ENCODE measurements at regions not wholly inside any gene's neighbourhood (a gene's known extent, or its start where the extent isn't known, plus 50 kb on each side); places are given as distances from the start of the nearest gene placed in this dataset.
"Not testable (repeated sequence)": the region's sequence is repeated elsewhere in the genome, so short reads cannot be mapped to it uniquely, and the experiment has no call there.

DNA sequence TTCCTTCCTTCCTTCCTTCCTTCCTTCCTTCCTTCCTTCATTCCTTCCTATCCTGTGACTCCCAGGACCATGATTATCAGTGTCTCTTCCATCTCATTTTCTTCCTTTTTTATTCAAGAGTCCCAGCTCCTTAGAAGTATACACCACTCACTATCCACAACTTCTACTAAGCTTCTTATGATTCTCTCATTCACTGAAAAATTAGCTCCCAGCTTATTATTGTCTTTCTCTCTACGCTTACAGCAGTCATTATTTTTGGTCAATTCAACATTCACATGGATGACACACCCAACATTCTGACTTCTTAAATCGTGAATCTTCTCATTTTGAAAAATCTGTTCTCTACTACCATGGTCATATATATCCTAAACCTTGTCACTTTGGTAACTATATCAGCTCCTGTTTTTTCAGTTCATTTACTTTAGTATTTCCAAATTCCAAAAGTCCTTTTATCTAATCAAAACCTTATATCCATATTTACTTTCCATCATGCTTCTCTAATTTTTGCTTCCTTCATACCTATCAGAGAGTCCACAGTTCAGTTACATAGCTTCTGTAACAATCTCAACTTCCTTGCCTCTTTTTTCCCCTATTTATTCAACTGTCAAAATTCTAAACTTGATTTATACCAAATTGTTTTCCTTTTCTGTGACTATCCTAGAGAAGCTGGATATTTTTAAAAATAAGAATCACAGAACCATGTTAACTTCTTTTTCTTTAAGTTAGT is 677.5 kb downstream of the RAPGEF2 start:
- Histone ChIP-seq H4K20me1 (ENCODE audit: insufficient read depth, low read length) (no peaks in the 10 kb centered on the region), H3K27me3 (ENCODE audit: insufficient read depth, low read length, poor library complexity) (no peaks in the 10 kb centered on the region), H3K4me2 (ENCODE audit: insufficient read depth, low read length) (no peak overlapping the region), H2AFZ (ENCODE audit: low read depth, low read length) (no peak overlapping the region), H3K27ac (ENCODE audit: low read length) (no peak overlapping the region), H3K4me1 (ENCODE audit: insufficient read depth, low read length) (no peaks in the 10 kb centered on the region), H3K79me2 (ENCODE audit: insufficient read depth, low read length) (no peaks in the 10 kb centered on the region), H3K36me3 (ENCODE audit: insufficient read depth, low read length) (no peaks in the 10 kb centered on the region), H3K9ac (ENCODE audit: low read depth, low read length) (no peak overlapping the region), H3K9me3 (ENCODE audit: insufficient read depth, low read length, severe bottlenecking) (no peaks in the 10 kb centered on the region), H3K4me3 (ENCODE audit: low read depth in 1 of 2, low read length in 2 of 2) (no peak overlapping the region)
- ATAC-seq (ENCODE audit: insufficient read depth, low read depth) (no peak), DNase-seq (no peak)
- TF ChIP-seq, protein P1, sequence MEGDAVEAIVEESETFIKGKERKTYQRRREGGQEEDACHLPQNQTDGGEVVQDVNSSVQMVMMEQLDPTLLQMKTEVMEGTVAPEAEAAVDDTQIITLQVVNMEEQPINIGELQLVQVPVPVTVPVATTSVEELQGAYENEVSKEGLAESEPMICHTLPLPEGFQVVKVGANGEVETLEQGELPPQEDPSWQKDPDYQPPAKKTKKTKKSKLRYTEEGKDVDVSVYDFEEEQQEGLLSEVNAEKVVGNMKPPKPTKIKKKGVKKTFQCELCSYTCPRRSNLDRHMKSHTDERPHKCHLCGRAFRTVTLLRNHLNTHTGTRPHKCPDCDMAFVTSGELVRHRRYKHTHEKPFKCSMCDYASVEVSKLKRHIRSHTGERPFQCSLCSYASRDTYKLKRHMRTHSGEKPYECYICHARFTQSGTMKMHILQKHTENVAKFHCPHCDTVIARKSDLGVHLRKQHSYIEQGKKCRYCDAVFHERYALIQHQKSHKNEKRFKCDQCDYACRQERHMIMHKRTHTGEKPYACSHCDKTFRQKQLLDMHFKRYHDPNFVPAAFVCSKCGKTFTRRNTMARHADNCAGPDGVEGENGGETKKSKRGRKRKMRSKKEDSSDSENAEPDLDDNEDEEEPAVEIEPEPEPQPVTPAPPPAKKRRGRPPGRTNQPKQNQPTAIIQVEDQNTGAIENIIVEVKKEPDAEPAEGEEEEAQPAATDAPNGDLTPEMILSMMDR (IDR thresholded peaks at IDR 0.05; ENCODE audit: borderline replicate concordance, extremely low read depth, low read length, poor library complexity, severe bottlenecking) = no peak
- TF ChIP-seq EZH2 (IDR thresholded peaks at IDR 0.05; ENCODE audit: borderline replicate concordance, low read depth, low read length, severe bottlenecking) = no peak

DNA sequence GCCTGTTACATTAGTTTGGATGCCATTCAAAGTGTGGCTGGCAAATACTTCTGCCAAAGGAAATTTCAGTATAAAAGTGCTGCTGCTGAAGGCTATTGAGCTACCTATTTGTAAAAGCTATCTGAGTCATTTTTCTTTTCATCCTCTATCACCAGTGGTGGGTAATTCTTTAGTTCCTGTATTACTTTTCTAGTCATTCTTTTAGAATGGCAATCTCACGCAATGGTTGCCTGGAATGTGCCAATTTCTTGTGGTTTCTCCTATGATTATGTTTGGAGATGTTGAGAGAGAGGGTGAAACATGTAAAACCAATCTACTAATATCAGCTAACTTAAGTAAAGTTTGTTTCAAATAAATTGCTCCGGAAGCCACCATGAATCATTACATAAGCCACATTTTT is 685.0 kb downstream of the RAPGEF2 start:
- Histone ChIP-seq H3K36me3 (ENCODE audit: insufficient read depth, low read length) (no peaks in the 10 kb centered on the region), H3K9me3 (ENCODE audit: insufficient read depth, low read length, severe bottlenecking) (no peaks in the 10 kb centered on the region), H3K4me3 (ENCODE audit: low read depth in 1 of 2, low read length in 2 of 2) (no peak overlapping the region), H2AFZ (ENCODE audit: low read depth, low read length) (no peak overlapping the region), H3K4me1 (ENCODE audit: insufficient read depth, low read length) (no peaks in the 10 kb centered on the region), H3K27ac (ENCODE audit: low read length) (no peak overlapping the region), H3K4me2 (ENCODE audit: insufficient read depth, low read length) (no peak overlapping the region), H3K27me3 (ENCODE audit: insufficient read depth, low read length, poor library complexity) (no peaks in the 10 kb centered on the region), H3K9ac (ENCODE audit: low read depth, low read length) (no peak overlapping the region), H4K20me1 (ENCODE audit: insufficient read depth, low read length) (no peaks in the 10 kb centered on the region), H3K79me2 (ENCODE audit: insufficient read depth, low read length) (no peaks in the 10 kb centered on the region)
- TF ChIP-seq, protein P1 (IDR thresholded peaks at IDR 0.05; ENCODE audit: borderline replicate concordance, extremely low read depth, low read length, poor library complexity, severe bottlenecking) = no peak
- TF ChIP-seq EZH2 (IDR thresholded peaks at IDR 0.05; ENCODE audit: borderline replicate concordance, low read depth, low read length, severe bottlenecking) = no peak
- DNase-seq (no peak), ATAC-seq (ENCODE audit: insufficient read depth, low read depth) (no peak)

DNA sequence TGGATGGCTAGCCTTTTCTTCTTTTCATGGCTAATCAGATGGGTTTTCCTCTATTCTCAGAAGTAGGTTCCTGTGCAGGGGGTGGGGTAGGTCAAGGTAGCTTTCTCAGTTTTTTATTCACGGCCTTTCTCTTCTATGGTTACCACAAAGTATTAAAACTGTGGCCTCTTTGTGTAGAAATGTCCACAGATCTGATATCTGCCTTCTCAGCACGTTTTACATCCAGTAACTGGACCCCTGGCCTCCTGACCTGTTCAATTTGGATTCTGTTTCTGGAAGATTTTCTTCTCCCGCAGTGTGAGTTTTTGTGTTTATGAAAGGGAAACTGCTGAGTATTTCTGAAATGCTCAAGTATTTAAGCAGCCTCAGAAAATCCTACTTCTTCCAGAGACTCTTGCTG is 688.5 kb downstream of the RAPGEF2 start:
- no peaks in the 10 kb centered on the region for H3K36me3 ChIP-seq (ENCODE audit: insufficient read depth, low read length)
- no peak overlapping the region for H3K4me2 ChIP-seq (ENCODE audit: insufficient read depth, low read length)
- H3K9ac ChIP-seq (ENCODE audit: low read depth, low read length) = no peak overlapping the region
- no peaks in the 10 kb centered on the region for H3K79me2 ChIP-seq (ENCODE audit: insufficient read depth, low read length)
- no peaks in the 10 kb centered on the region for H4K20me1 ChIP-seq (ENCODE audit: insufficient read depth, low read length)
- no peaks in the 10 kb centered on the region for H3K9me3 ChIP-seq (ENCODE audit: insufficient read depth, low read length, severe bottlenecking)
- no peak for ATAC-seq (ENCODE audit: insufficient read depth, low read depth)
- H3K27ac ChIP-seq (ENCODE audit: low read length) = no peak overlapping the region
- no peak overlapping the region for H2AFZ ChIP-seq (ENCODE audit: low read depth, low read length)
- H3K4me1 ChIP-seq (ENCODE audit: insufficient read depth, low read length) = no peaks in the 10 kb centered on the region
- TF ChIP-seq, protein P1 (IDR thresholded peaks at IDR 0.05; ENCODE audit: borderline replicate concordance, extremely low read depth, low read length, poor library complexity, severe bottlenecking) = no peak
- no peak for TF ChIP-seq EZH2 (IDR thresholded peaks at IDR 0.05; ENCODE audit: borderline replicate concordance, low read depth, low read length, severe bottlenecking)
- no peak overlapping the region for H3K4me3 ChIP-seq (ENCODE audit: low read depth in 1 of 2, low read length in 2 of 2)
- no peak for DNase-seq
- no peaks in the 10 kb centered on the region for H3K27me3 ChIP-seq (ENCODE audit: insufficient read depth, low read length, poor library complexity)

DNA sequence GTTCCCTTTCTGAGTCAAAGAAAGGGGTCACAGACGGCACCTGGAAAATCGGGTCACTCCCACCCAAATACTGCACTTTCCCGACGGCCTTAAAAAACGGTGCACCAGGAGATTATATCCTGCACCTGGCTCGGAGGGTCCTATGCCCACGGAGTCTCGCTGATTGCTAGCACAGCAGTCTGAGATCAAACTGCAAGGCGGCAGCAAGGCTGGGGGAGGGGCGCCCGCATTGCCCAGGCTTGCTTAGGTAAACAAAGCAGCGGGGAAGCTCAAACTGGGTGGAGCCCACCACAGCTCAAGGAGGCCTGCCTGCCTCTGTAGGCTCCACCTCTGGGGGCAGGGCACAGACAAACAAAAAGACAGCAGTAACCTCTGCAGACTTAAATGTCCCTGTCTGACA is 701.7 kb downstream of the RAPGEF2 start:
- H3K79me2 ChIP-seq (ENCODE audit: insufficient read depth, low read length); H3K36me3 ChIP-seq (ENCODE audit: insufficient read depth, low read length); H3K9me3 ChIP-seq (ENCODE audit: insufficient read depth, low read length, severe bottlenecking); H4K20me1 ChIP-seq (ENCODE audit: insufficient read depth, low read length); H2AFZ ChIP-seq (ENCODE audit: low read depth, low read length); H3K4me3 ChIP-seq (ENCODE audit: low read depth in 1 of 2, low read length in 2 of 2); H3K27ac ChIP-seq (ENCODE audit: low read length); H3K9ac ChIP-seq (ENCODE audit: low read depth, low read length); ATAC-seq (ENCODE audit: insufficient read depth, low read depth); H3K4me1 ChIP-seq (ENCODE audit: insufficient read depth, low read length); H3K4me2 ChIP-seq (ENCODE audit: insufficient read depth, low read length); DNase-seq; H3K27me3 ChIP-seq (ENCODE audit: insufficient read depth, low read length, poor library complexity): not testable (repeated sequence)
